ENCODE measurements at regions not wholly inside any gene's neighbourhood (a gene's known extent, or its start where the extent isn't known, plus 50 kb on each side); places are given as distances from the start of the nearest gene placed in this dataset.

GRCh38 chr11:19320827-19321226 is 80.1 kb upstream of the E2F8 start:
- no peak for TF ChIP-seq CTCF (conservative IDR thresholded peaks at IDR 0.05; ENCODE audit: low read depth, low read length)
- TF ChIP-seq EZH2 (IDR thresholded peaks at IDR 0.05; ENCODE audit: borderline replicate concordance, low read depth, low read length, poor library complexity, severe bottlenecking) = no peak

Data from A673 (cell line).